Pulmonary artery endothelial cell (primary cell): ENCODE measurements at regions not wholly inside any gene's neighbourhood (a gene's known extent, or its start where the extent isn't known, plus 50 kb on each side); places are given as distances from the start of the nearest gene placed in this dataset.
"Not testable (repeated sequence)": the region's sequence is repeated elsewhere in the genome, so short reads cannot be mapped to it uniquely, and the experiment has no call there.

ENCODE experiments used
- DNase-seq: peaks from one replicate; pipeline ENCODE4 v3.0.0-alpha.2; 2011; ENCODE audit warnings: low read depth, low spot score

GRCh38 chr7:55705728-55706450 is 133.6 kb upstream of the VOPP1 start:
- not testable (repeated sequence) for DNase-seq

- DNase-seq: not testable (repeated sequence)
Measured at GRCh38 chr7:55702831-55703230, 130.5 kb upstream of the VOPP1 start.

GRCh38 chr7:55699450-55699842 is 127.1 kb upstream of the VOPP1 start:
- DNase-seq: not testable (repeated sequence)

GRCh38 chr7:55698607-55699449 is 126.5 kb upstream of the VOPP1 start:
- not testable (repeated sequence) for DNase-seq

- not testable (repeated sequence) for DNase-seq
Measured at GRCh38 chr7:55695893-55696701, 123.8 kb upstream of the VOPP1 start.

- DNase-seq: not testable (repeated sequence)
Measured at GRCh38 chr7:55694484-55694883, 122.2 kb upstream of the VOPP1 start.

GRCh38 chr7:55688684-55689681 is 116.7 kb upstream of the VOPP1 start:
- DNase-seq: peak; percentile 45

GRCh38 chr7:55688261-55688660 is 116.0 kb upstream of the VOPP1 start:
- DNase-seq: not testable (repeated sequence)

- not testable (repeated sequence) for DNase-seq
Measured at GRCh38 chr7:55687252-55687651, 115.0 kb upstream of the VOPP1 start.

GRCh38 chr7:55686771-55687170 is 114.5 kb upstream of the VOPP1 start:
- not testable (repeated sequence) for DNase-seq

- DNase-seq: not testable (repeated sequence)
Measured at GRCh38 chr7:55683501-55683900, 111.2 kb upstream of the VOPP1 start.

- not testable (repeated sequence) for DNase-seq
Measured at GRCh38 chr7:55675589-55675988, 103.3 kb upstream of the VOPP1 start.

- not testable (repeated sequence) for DNase-seq
Measured at GRCh38 chr7:55673525-55673924, 101.2 kb upstream of the VOPP1 start.

GRCh38 chr7:55672084-55672483 is 99.8 kb upstream of the VOPP1 start:
- DNase-seq: not testable (repeated sequence)

- no peak for DNase-seq
Measured at GRCh38 chr7:55657654-55658053, 85.4 kb upstream of the VOPP1 start.

- DNase-seq: no peak
Measured at GRCh38 chr7:55651057-55651456, 78.8 kb upstream of the VOPP1 start.

GRCh38 chr7:55649238-55649637 is 76.9 kb upstream of the VOPP1 start:
- DNase-seq: no peak

- DNase-seq: no peak
Measured at GRCh38 chr7:55644567-55644966, 72.3 kb upstream of the VOPP1 start.

- no peak for DNase-seq
Measured at GRCh38 chr7:55642266-55642665, 70.0 kb upstream of the VOPP1 start.

- no peak for DNase-seq
Measured at GRCh38 chr7:55641811-55642210, 69.5 kb upstream of the VOPP1 start.
